Ovary (tissue), 3 donors: ENCODE measurements at regions not wholly inside any gene's neighbourhood (a gene's known extent, or its start where the extent isn't known, plus 50 kb on each side); places are given as distances from the start of the nearest gene placed in this dataset.

Experiments
- CTCF ChIP-seq, 3 donors: fragments of 450-650 bp in 2 of 3; fragments of 200-600 bp in 1 of 3; IDR thresholded peaks; one replicate each; pipeline versions ENCODE4 v1.5.1 to v1.8.0; 2016 to 2022; ENCODE audit warnings: antibody characterized with exemption in 3 of 3, mild to moderate bottlenecking in 1 of 3
- POLR2A ChIP-seq: fragments of 450-650 bp; IDR thresholded peaks from one replicate; pipeline ENCODE4 v1.6.1; 2017; ENCODE audit warnings: antibody characterized with exemption, mild to moderate bottlenecking, moderate library complexity
- donor health status: DM: no; HTN: no; CAD: no.

DNA sequence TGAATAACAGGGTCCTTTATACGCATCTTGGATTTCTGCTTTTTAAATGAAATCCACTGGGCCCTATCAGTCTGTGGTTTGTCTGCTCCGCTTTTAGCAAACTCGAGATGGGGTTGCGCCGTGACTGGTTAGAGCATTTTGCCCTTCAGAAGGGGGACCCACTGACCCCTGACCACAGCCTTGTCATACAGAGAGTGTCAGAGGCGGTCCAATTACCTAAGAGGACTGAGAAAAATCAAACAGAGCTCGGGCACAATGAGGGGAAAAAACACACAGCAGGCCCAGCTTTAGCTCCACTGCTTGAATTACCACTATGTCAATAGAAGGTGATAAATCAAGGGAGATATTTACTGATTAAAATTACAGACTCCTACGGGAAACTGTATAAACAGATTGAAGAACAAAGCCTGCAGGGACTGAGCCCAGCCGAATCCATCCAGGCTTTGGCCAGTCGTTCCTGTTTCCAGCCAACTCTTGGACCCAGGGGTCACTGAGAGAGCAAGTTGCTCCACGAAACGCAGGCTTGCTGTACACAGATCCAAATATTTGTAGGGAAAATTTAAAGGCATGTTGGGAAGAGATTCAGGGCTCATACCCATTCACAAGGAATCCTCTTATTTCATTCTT, 131.9 kb upstream of the ZFHX3 start:
- TF ChIP-seq POLR2A (no peak), CTCF (IDR thresholded peaks at IDR 0.05) (no peak)
